GM18519 (cell line): ENCODE measurements at regions not wholly inside any gene's neighbourhood (a gene's known extent, or its start where the extent isn't known, plus 50 kb on each side); places are given as distances from the start of the nearest gene placed in this dataset.
A peak's percentile ranks its signal among the peaks of the same experiment; 100 is the strongest.

Experiments
- ATAC-seq: cut with Tn5 transposase; IDR thresholded peaks from one replicate; pipeline ENCODE4 v1.9.1; 2021; ENCODE audit warnings: mild to moderate bottlenecking, moderate library complexity; ENCODE audit not compliant: unreplicated experiment, low FRiP score

DNA sequence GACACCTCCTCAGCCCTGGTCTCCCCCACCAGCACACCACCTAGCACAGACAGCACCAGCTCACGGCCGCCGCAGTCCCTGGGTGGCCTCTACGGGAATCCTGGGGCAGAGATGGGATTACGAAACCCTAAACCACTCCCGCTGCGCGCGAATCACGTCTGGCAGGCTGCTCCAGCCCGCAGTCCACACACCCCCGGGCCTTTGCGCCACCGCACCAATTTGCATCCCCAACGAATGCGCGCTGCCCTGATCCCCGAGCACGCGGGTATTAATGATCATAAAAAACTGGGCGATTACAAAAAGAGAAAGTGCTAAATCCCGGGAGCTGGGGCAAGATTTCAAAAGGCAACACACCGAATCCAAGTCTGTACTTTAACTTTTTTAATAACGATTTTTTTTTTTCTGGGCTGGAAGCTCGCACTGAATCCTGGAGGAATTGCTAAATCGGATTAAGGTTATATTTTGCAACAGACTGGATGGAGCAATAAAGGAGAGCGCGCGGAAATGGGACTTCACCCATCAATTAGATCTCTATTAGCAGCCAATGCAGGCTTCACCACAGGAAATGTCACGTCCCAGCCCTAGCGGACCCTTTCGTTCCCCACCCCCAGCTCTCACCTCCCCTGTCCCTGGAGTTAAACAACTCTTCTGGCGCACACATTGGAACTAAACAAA, 69.8 kb upstream of the TMEM33 start:
- no peak for ATAC-seq

DNA sequence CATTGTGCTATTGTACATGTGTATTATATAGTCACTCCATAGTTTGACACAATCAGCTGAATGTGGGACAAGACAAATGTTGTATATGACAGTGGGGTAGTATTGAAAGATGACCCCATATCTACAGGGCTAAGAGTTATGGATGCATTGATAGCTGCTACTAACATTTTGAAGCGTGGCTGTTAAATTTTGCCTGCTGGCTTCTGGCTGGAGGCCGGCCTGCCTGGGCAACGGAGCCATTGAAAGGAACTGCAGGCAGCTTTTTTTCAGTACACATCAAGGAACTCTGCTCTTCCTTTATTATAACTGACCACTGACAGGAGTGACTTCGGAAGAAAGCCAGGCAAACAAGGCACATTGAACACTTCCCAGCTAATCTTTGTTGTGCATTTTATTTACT, 76.1 kb upstream of the TMEM33 start:
- ATAC-seq, result no peak

DNA sequence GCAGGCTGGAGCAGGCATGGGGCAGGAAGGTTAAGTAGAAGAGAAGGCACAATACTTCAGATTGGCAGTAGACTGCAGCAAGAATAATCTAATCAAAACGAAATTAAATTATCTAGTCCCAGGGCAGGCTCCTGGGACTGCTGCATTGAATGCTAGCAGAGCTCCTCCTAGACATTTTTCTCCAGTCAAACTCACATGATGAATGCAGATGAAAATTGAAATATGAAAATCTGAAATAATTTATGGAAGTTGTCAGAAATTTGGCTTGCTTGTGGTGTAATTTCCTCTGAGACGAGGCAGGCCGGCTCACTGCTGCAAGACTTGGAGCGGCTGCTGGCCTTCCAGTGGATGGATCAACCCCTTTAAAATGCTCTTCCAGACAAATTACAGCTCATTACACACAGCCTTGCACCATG, 78.0 kb upstream of the TMEM33 start:
- no peak for ATAC-seq

DNA sequence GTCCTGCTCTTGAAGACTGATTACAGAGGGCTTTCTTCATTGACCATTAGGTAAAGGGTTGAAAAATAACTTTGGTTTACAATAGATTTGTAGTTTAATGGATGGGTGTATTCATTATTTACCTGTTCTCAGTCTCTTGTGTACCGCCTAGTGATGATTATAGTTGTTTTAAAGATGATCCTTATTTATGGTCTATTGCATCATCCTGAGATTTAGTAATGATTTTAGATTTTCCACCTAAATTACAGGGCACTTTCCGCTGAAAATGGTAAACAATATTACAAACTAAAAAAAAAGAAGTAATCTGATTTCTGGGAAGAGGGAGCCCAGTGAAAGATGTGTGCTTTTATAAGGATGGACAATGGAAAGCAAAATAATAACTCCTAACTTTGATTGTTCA, 78.4 kb upstream of the TMEM33 start:
- no peak for ATAC-seq

DNA sequence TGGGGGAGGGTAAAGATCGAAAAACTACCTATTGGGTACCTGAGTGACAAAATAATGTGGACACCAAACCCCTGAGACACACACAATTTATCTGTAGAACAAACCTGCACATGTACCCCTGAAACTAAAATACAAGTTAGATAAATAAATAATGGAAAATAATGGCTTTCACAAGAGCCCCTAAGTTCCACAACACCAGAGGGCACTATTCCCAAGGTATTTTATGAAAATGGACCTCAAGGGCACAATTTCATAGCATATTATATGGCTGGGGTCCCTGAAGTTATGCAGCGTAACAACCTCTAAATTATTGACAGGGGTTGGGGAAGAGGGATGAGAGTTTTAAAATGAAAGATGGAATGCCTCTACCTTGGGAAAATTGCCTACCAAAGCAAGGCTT, 81.3 kb upstream of the TMEM33 start:
- ATAC-seq, result no peak

DNA sequence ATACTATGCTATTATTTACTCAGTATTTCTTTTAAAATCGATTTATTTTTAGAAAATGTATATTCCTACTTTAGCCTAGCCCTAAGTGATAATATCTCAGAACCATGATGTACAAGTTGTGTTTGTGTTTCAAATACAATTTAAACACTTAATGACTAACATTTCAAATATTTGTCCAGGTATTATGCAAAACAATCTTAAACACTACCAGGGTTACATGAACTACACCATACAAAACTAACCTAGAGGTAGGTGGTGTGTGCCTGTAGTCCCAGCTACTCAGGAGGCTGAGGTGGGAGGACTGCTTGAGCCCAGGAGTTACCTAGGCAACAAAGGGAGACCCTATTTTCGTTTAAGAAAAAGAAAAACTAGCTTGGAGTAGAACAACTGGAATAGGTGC, 83.0 kb upstream of the TMEM33 start:
- no peak for ATAC-seq

DNA sequence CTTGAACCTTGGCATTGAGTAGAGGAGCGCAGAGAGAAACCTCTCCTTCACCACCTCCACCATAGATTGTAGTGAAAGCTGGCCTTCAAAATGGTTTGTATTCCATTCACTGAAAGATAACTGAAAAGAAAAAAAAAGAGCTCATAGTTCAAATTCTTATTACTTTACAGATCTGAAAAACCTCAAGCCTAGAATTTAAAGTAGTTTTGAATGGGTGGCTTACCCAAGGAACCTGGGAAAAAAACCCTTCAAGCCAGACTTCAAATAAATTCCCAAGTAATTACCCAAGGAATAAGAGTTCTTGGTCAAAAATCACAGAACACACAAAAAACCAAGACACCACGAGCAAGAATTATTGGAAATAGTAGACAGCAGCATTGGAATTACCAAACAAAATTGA, 83.6 kb upstream of the TMEM33 start:
- ATAC-seq, result no peak

DNA sequence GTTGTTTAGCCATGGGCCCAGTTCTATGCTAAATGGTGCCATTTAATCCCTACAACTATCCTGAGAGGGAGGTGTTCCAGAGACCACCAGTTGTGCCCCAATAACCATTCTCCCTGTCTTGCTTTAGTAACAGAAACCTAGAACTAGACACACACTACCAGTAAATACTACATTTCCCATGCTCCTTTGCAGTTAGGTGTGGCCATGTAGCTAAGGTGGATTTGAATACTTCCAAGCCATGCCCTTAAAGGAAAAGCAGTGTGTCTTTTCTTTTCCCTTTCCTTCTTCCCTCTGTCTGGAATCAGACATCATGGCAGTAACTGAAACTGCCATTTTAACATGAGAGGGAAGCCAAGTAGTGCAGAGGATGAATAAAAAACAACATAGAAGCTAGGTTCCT, 90.9 kb upstream of the TMEM33 start:
- ATAC-seq, result no peak

DNA sequence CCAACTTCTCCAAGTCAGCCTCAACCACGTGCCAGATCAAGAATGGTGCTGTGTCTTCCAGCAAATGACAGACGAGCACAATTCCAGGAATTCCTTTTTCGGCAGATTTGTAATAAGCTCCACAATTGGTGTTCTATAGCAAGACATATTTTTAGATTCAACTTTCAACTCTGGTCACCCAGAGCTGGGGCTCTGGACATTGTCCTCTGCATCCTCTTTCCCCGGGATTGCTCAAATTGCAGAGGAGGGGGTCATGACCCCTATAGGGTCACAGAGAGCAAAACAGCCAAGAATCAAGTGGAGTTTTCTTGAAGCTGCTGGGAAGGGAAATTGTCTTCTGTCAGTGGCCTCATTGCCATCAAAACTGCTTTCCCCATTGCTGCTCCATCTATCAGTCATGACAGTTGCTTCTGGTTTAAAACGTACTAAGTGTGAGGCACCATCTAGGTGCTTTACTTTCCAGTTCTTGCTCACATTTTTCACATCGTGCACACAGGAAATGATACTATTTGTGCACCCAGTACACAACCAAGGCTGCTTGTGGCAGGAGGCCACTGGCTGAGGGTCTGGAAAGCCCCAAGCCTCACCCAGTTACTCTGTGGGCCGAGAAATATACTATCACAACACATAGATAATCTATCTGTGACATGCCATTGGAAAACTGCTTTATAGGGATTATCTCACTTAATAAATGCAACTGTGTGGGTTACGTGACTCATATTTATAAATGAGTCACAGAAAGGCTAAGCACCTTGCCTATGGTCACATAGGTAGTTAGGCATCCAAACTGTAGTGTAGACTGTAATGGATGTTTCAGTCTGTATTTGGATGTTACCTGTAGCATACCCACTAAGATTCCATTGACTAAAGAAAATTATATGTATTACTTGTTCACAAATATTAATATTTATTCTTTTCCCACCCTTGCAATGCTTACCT, 91.7 kb upstream of the PHOX2B start:
- peak; percentile 88 for ATAC-seq

DNA sequence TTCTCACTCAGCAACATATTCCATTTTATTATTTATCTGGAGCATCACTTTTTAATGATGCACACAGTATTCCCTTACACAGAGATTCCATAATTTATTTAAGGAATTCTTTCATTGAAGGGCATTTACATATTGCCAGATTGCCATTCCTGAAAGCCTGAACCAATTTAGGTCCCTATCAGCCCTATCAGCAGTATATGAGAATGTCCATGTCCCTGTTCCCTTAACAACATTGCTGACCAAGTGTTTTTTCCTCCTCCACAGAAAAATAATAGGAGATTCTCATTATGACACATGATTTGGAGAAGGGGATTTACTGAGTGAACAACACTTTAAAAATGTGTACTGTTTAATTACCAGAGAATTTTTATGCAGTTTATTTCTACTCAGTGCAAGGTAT, 90.1 kb upstream of the PHOX2B start:
- ATAC-seq, result no peak

DNA sequence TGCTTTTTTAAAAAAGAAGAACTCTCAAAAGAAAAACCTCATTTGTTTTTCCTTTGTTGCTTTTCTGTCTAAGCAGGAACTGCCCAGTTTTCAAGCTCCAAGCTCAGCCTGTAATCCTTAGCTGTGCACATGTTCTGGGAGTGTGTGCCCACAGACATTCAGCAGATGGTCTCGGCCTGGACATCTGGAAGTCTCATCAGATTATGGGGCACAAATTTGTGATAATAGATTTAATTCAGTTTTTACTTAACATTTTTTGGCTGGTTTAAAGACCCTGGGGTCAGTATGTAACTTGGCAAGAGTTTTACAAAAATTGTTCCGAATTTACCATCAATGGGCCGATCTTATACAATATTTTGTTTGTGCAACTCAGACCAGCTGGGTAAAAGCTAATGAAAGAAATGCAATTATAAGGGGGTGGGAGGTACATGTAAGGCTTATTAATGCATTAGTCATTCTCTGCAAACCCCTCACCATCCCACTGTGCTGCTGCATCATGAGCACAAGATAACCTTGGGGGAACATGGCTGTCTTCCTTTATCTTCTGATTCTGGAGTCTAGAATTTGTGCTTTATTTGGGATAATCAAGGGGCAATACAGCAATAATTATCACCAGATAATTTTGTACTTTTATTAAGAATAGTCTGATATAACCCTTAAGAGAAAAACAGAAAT, 86.9 kb upstream of the PHOX2B start:
- no peak for ATAC-seq

DNA sequence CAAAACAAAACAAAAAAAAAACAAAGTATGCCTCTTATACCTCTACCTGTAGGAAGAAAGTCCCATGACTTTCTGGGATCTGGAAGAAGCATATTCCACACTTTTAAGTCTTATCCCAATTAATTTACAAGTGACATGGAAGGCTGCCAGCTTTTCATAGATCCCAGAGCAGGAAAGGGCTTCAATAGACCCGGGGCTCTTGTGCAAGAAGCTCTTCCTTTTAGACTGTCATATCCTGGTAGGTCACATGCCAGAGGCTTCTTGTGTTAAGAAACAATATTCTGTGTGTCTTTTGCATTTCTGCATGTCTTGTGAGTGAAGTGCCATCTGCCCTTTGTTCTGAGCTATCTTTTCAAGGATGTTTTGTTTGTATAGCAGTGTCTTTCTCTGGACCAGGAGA, 84.4 kb upstream of the PHOX2B start:
- no peak for ATAC-seq

DNA sequence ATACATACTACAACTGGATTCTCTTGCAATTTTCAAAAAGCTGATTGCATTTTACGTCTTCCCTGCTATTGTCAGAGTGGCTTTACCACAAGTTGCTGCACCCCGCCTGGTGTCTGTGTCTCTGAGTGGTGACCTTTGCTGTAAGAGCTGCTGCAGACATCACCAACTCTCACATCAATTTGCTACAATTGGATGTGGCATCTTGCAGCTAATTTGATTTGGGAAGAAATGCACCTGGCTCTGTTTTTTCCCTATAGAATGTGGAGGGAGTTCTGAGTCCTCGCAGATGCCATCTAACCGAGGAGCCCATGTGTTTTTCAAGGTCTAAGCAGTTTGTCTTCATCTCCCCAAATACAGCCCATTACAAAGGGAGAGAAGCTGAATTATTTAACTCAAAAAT, 73.8 kb upstream of the PHOX2B start:
- ATAC-seq, result no peak

DNA sequence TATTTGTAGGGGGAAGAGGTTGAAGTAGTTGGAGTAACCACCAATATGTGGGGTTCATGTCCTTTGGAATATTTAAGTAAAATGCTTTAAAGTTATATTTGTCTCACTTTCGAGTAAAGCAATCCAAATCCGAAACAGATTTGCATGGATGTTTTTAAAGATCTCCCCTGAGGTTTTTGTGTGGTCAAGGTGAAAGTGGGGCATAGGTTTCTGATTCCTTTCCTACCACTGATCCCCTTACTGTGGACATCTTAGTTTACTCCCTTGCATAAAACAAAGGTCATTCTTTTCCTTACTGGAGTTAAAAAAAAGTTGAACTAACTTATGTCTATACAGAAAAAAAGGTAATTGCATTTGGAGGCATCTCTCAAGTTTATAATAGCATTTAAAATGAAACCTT, 71.9 kb upstream of the PHOX2B start:
- ATAC-seq, result no peak

DNA sequence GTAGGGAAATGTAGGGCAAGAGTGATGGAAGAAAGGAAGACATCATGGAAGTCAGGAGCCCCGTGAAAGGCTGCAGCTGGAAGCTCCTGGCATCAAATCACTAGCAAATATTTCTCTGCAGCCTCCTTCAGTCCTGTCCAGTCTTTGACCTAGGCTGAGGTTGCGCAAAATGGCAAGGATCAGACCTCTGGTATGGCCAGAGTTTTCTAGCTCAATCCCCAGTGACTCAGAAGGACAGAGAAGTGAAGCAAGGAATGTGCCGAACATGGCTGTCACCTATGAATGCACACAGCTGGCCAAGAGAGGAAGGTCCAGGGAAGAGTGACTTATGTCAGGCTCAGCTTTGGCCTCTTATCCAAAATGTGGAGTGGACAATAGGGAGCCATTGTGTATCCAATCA, 71.1 kb upstream of the PHOX2B start:
- ATAC-seq, result no peak

DNA sequence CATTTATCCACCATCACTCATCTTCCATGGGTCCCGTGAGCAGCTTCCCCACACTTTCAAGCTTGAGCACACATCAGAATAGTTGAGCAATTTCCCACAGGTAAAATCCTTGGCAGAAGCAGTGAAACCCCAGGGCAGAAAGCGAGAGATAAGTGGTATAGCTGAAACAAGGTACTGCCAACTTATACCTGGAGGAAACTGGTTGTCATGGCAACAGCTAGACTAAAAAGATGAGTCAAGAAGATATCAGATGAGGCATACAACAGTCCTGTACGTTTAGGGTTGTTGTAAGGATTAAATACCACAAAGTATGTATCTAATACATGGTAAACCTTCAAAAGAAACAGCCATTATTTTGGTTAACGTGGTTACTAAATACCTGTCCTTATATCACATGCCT, 66.9 kb upstream of the PHOX2B start:
- no peak for ATAC-seq

DNA sequence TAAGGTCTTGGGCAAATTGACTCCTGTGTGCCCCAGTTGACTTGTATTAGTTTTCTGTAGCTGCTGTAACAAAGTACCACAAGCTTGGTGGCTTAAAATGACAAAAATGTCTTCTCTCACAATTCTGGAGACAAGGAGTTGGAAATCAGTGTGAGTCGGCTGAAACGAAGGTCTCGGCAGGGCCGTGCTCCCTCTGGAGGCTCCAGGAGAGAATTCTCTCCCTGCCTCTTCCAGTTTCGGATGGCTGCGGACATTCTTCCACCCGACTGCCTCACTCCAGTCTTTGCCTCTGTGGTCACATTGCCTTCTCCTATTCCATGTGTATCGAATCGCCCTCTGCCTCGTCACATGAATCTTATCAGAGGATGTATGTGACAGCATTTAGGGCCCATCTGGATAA, 66.0 kb upstream of the PHOX2B start:
- ATAC-seq, result no peak

DNA sequence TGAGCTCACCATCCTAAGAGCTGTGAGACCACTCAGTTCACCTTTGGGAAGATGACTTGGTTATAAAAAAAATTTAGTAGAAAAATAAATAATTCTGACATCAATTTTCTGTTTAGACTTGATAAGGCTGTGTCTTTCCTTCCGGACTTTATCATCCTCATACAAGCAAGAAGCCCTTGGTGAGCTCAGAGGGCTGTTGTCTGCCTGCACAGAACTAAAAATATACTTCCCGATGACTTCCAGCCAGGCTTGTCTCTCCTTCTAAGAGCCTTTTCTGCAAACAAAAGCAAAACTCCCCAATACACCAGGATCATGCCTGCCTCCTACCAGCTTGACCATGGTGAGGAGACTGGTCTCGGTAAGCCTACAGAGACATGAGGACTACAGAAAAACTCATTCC, 58.3 kb upstream of the PHOX2B start:
- ATAC-seq, result no peak

DNA sequence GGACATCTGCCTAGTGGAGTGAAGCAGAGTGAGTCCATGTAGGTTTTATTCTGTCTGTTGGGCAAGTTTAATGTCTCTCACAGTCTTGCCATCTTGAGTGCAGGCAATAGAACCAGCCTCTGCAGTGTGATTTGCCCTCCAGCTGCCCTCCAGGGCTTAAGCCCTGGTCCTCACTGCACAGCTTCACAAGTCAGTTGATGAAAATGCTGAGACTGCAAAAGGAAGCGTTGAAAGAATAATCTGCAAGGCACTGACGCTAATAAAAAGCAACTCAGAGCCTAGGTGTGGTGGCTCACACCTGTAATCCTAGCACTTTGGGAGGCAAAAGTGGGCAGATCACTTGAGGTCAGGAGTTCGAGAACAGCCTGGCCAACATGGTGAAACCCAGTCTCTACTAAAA, 54.1 kb upstream of the PHOX2B start:
- ATAC-seq, result no peak

DNA sequence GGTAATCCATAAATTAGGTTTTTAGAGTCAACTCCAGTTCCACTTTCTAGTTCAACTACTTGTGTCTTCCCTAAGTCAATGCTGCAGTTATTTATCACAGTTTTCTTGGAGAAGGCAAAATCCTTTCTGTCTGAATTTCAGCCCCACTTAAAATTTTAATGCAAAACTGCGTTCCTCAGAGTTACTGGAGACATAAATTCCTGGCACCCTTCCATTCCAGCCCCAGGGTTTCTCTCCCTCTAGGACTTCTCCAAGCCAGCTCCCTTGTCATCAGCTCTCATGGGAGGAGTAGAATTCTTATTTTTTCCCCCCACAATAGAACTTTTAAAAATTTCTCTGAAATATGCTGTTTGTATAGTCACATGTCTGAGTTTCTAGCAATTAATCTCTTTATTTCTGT, 50.6 kb upstream of the PHOX2B start:
- no peak for ATAC-seq
